HG03342 (cell line): ENCODE measurements at regions not wholly inside any gene's neighbourhood (a gene's known extent, or its start where the extent isn't known, plus 50 kb on each side); places are given as distances from the start of the nearest gene placed in this dataset.
"Not testable (repeated sequence)": the region's sequence is repeated elsewhere in the genome, so short reads cannot be mapped to it uniquely, and the experiment has no call there.

Experiments used
- ATAC-seq: cut with Tn5 transposase; IDR thresholded peaks from one replicate; pipeline ENCODE4 v1.9.1; 2021; ENCODE audit warnings: mild to moderate bottlenecking, moderate library complexity; ENCODE audit not compliant: unreplicated experiment

DNA sequence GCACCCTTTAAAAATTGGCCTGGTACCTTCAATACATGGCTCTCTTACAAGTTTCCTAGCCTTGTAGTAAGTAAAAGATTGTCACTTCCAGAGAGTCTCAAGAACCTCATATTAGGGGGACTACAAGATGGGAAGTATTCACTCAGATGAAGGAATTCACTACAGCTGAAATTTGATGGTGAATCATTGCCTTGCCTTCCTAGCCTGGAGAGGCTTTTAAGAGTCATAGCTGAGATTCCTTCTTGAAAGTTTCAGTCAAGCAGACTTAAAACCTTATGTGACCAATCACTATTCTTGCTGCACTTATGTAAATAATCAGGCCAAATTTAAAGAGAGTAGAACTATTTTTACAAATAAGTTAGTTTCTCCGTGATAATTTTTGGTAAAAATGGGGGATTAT is 451.6 kb downstream of the TRHDE start:
- ATAC-seq: no peak

DNA sequence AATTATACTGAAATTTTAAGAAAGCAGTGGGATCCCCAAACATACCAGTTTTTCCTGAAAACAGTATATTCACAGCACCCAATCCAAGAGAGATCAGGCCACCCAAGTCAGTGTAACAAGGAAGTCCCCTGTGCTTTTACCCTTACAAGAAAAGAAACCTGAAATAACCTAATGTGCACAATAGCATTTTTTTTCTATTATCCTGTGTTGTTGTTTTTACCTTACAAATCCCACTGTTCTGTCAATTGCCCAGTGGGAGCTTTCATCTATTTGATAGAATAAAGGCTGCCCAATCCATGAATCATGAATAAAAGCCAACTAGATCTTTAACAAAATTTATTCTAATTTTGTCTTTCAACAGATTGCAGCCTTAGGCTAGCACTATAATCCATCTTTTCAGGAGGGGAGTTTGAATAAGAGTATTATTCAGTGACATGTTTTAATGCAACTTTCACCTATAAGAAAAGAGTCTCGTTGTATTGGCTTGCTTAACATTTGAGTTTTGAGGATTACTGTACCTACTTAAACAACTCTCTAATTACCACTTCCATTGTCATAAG is 457.4 kb downstream of the TRHDE start:
- no peak for ATAC-seq

GRCh38 chr12:72734581-72734980 is 462.4 kb downstream of the TRHDE start:
- no peak for ATAC-seq

DNA sequence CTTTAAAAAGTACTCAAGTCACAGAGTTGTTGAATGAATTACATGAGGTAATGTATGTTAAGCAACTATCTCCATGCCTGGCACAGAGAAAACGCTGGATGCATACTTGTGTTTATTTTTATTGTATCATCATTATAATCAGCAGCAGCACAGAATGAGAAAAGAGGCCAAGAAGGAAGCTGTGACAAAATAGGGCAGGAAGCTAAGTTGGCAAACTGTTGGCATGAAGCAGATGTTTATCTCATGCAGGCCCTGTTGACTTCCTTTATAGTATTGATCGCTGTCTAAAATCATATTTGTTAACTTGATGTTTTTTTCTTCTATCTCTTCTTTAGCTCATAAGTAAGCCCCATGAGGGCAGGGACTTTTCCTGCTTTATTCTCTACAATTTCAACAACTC is 466.6 kb downstream of the TRHDE start:
- ATAC-seq: no peak

DNA sequence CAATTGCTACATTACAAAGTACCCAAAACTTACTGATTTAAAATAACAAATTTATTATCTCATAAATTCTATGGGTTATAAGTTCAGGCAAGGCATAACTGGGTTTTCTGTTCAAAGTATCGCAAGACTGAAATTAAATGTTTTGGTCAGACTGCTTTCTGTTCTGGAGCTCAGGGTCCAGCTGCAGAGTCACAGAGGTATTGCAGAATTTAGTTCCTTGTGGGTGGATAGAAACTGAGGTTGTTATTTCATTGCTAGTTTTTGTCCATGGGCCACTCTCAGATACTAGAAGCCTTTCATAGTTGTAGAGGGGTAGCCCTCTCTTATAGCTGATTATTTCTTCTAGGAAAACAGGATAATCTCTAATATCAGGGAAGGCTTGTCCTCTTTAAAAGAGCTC is 467.9 kb downstream of the TRHDE start:
- ATAC-seq: no peak

- no peak for ATAC-seq
Measured at GRCh38 chr12:72742568-72742967, 470.4 kb downstream of the TRHDE start.

DNA sequence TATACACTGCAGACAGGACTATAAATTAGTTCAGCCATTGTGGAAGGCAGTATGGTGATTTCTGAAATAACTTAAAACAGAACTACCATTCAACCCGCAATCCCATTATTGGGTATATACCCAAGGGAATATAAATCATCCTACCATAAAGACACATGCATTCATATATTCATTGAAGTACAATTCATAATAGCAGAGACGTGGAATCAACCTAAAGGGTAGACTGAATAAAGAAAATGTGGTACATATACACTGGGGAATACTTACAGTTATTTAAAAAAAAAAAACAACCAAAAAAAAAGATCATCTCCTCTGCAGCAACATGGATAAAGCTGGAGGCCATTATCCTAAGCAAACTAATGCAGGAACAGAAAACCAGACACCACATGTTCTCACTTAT is 473.9 kb downstream of the TRHDE start:
- ATAC-seq: no peak

- no peak for ATAC-seq
Measured at GRCh38 chr12:72747111-72747849, 475.1 kb downstream of the TRHDE start.

GRCh38 chr12:72748971-72749370 is 476.8 kb downstream of the TRHDE start:
- ATAC-seq: no peak

GRCh38 chr12:72753571-72753970 is 481.4 kb downstream of the TRHDE start:
- ATAC-seq: no peak

- ATAC-seq: not testable (repeated sequence)
Measured at GRCh38 chr12:72754026-72754425, 481.9 kb downstream of the TRHDE start.

- ATAC-seq: no peak
Measured at GRCh38 chr12:72766517-72766916, 494.3 kb downstream of the TRHDE start.

DNA sequence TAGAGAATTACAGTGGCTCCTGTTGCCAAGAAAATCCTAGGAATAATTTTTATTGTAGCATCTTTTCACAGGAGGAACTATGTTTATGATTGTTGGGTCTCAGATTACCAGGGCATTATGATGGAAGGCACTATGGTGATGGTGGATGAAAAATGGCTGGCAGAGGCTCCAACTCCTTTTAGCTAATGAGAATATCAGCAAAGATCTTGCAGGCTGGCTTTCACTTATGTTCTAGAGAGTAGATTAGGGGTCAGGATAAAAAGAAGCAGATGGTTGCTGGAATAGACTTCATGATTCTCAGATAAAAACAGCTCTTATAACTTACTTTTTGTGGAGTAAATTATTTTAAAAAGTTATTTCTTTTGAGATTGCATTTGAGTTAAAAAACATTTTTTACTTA is 501.9 kb downstream of the TRHDE start:
- no peak for ATAC-seq

DNA sequence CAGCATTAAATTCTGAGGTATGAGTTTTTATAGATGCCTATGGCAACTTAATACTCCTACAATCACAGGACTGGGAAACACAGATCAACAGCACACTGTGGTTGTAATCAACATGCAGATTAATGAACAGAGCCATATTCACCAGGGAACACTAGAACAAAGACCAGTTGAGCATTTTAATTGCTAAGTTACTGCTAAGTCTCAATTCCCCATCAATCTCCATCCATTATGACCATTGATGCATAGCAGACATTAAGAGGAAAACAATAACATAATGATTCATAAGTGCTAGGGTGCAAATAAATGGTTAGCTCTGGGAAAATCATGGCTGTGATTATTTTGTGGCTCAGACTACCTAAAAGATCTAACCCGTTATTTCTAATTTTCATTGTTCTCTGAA is 505.6 kb downstream of the TRHDE start:
- ATAC-seq: no peak

- ATAC-seq: no peak
Measured at GRCh38 chr12:72790273-72790672, 518.1 kb downstream of the TRHDE start.

- no peak for ATAC-seq
Measured at GRCh38 chr12:72792889-72793288, 520.7 kb downstream of the TRHDE start.

DNA sequence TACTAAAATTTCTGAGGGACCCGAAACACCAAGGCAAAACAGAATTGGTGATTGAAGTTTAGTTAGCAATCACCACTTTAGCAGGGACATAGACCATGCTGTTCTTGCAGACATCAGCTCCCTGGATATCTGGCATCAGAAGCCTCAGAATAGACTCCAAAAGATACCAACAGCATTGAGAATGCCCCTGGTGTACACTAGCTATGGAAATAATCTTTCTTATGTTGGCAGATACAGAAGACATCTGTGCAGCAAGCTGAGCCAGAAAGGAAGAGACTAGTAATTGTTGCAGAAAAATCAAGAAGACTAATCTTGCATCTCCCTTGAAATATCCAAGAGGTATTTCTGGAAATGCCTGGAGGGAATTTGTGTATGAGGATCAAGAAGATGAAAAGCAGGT is 521.6 kb downstream of the TRHDE start:
- no peak for ATAC-seq

DNA sequence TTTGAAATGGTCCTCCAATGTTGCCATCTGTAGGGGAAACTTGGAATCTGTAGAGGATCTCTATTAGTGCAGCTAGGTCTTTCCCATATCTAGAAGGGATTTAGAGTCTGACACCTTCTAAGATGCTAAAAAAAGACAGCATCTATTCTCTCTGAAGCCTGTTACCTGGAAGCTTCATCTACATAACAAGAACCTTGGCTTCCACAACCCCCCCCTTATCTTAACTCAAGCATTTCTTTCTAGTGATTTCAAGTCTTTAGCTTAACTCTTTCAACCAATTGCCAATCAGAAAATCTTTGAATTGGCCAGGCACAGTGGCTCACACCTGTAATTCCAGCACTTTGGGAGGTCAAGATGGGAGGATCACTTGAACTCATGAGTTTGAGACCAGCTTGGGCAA is 543.3 kb downstream of the TRHDE start:
- no peak for ATAC-seq

- no peak for ATAC-seq
Measured at GRCh38 chr12:72828662-72829324, 556.6 kb downstream of the TRHDE start.

- ATAC-seq: no peak
Measured at GRCh38 chr12:72829838-72830237, 557.7 kb downstream of the TRHDE start.

DNA sequence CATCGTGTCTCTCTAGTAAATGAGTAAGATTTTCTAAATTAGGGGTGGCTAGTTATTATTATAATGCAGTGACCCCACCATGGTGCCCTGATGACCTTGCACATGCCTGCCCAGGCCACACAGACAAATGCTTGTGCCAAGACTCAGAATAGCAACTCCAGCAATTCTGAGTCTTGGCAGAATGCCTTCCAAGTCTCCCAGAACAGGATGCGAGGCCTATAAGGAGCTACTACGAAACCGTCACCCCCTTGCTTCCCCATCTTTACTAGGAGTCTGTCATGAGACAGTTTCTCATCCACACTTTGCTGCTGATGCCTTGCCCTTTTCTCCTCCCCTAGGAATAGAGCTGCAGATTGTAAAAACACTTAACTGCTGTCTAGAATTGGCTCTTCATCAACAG is 559.9 kb downstream of the TRHDE start:
- ATAC-seq: no peak

DNA sequence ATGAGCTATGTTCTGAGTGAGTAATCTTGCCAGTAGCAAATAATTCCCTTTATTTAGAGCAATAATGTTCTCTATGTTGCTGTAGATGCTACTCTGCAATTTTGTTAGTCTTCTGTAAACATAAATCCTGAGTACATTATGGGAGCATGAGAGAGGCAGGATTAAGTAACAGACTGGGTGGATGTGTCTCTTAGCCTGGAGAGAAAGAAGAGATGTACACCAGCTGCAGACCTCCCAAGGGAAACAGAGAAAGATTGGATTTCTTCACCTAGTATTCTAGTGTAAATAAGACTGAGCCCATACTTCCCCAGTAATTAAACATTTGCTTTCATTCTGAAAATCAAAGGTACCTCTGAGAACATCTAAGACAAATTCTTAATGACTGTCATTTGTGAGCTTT is 564.0 kb downstream of the TRHDE start:
- no peak for ATAC-seq
